ENCODE measurements at regions not wholly inside any gene's neighbourhood (a gene's known extent, or its start where the extent isn't known, plus 50 kb on each side); places are given as distances from the start of the nearest gene placed in this dataset.
A peak's percentile ranks its signal among the peaks of the same experiment; 100 is the strongest.

GRCh38 chr1:157189986-157190982 lies 52.1 kb upstream of the ETV3 start:
- Histone ChIP-seq H3K4ac (ENCODE audit: low read depth, low read length) (no peak overlapping the region), H2AK9ac (replicated peaks; ENCODE audit: low read depth, low read length, poor library complexity) (peak overlapping the region; percentile 25), H3K14ac (replicated peaks; ENCODE audit: low read depth, low read length) (no peak overlapping the region), H2BK20ac (ENCODE audit: low read depth, low read length) (no peak overlapping the region), H4K91ac (ENCODE audit: insufficient read depth, low read depth, low read length) (no peak overlapping the region), H3K9me3 (ENCODE audit: control insufficient read depth, insufficient read depth, low read length) (no peaks in the 10 kb centered on the region), H2AFZ (replicated peaks; ENCODE audit: low read length, poor library complexity) (no peak overlapping the region), H3K36me3 (ENCODE audit: control insufficient read depth, insufficient read depth, low read length) (no peaks in the 10 kb centered on the region), H3K18ac (ENCODE audit: low read depth, low read length) (no peak overlapping the region), H3K4me2 (ENCODE audit: low read depth, low read length) (no peak overlapping the region), H3K4me1 (ENCODE audit: control insufficient read depth, insufficient read depth, low read length) (no peaks in the 10 kb centered on the region), H3K9me1 (ENCODE audit: insufficient read depth, low read length) (no peaks in the 10 kb centered on the region), H3K79me1 (ENCODE audit: low read depth in 1 of 2, low read length in 2 of 2) (no peaks in the 10 kb centered on the region), H2BK120ac (ENCODE audit: low read depth, low read length) (no peak overlapping the region), H2BK15ac (ENCODE audit: low read depth, low read length) (no peak overlapping the region), H4K20me1 (ENCODE audit: insufficient read depth, low read length) (no peaks in the 10 kb centered on the region), H3K27ac (ENCODE audit: insufficient read depth, low read length) (no peak overlapping the region), H4K5ac (ENCODE audit: low read depth, low read length) (no peak overlapping the region), H3K23ac (ENCODE audit: low read depth, low read length) (no peak overlapping the region), H3K9ac (ENCODE audit: low read depth, low read length) (no peak overlapping the region), H2BK5ac (ENCODE audit: low read depth, low read length, poor library complexity, severe bottlenecking) (no peak overlapping the region), H4K8ac (ENCODE audit: low read depth in 2 of 2, low read length in 2 of 2) (no peak overlapping the region), H2AK5ac (ENCODE audit: low read depth, low read length) (no peak overlapping the region), H3K56ac (ENCODE audit: extremely low read depth, insufficient read depth, low read length) (no peak overlapping the region), H3K27me3 (ENCODE audit: control insufficient read depth, insufficient read depth, low read length) (peaks cover 52% of the 10 kb centered on the region), H3K4me3 (ENCODE audit: insufficient read depth, low read depth, low read length) (no peak overlapping the region)
- intact Hi-C loops (cut with micrococcal nuclease), result loop anchor here (10.0 kb wide), 1 partner anchor 935 kb away; a partner anchor contains a TSS
- no peak for ATAC-seq (ENCODE audit: low read depth)
- DNase-seq, result no peak
- no TSS peak for BruUV-seq (replicated peaks)
- ChIA-PET POLR2A (ENCODE audit: unreplicated experiment) (no interaction called here), CTCF (no interaction called here)
- no peak for TF ChIP-seq RCOR1 (IDR thresholded peaks at IDR 0.05; ENCODE audit: insufficient replicate concordance, low read length)
- TF ChIP-seq SMC3 (IDR thresholded peaks at IDR 0.05; ENCODE audit: low read depth, low read length), result no peak
- no peak for TF ChIP-seq RAD21 (IDR thresholded peaks at IDR 0.05; ENCODE audit: low read length)
- no peak for TF ChIP-seq FOS (IDR thresholded peaks at IDR 0.05; ENCODE audit: low read depth, low read length)
- TF ChIP-seq RFX5 (IDR thresholded peaks at IDR 0.05; ENCODE audit: low read depth, low read length), result no peak
- dilution Hi-C loops (cut with HindIII; ENCODE audit: low sequenced_read_pairs, unreplicated experiment), result no loop called here
- in situ Hi-C loops (cut with MboI; ENCODE audit: low sequenced_read_pairs), result loop anchor here (10.0 kb wide), 1 partner anchor 305 kb away; no protein-coding TSS in a partner anchor
- 61% methylated on average over 13 of the region's 22 CpGs; no CpG with 5 or more reads in 1 of the 2 experiments for WGBS, 2 experiments (ENCODE audit: extremely low coverage in 2 of 2, insufficient read length in 1 of 2)
